GM19328 (cell line): ENCODE measurements at regions not wholly inside any gene's neighbourhood (a gene's known extent, or its start where the extent isn't known, plus 50 kb on each side); places are given as distances from the start of the nearest gene placed in this dataset.
"Not testable (repeated sequence)": the region's sequence is repeated elsewhere in the genome, so short reads cannot be mapped to it uniquely, and the experiment has no call there.

Source experiments
- ATAC-seq: cut with Tn5 transposase; IDR thresholded peaks from one replicate; pipeline ENCODE4 v1.9.1; 2021; ENCODE audit warnings: mild to moderate bottlenecking, moderate library complexity; ENCODE audit not compliant: unreplicated experiment

- no peak for ATAC-seq
Measured at GRCh38 chr16:52309446-52310416, 237.2 kb downstream of the TOX3 start.

DNA sequence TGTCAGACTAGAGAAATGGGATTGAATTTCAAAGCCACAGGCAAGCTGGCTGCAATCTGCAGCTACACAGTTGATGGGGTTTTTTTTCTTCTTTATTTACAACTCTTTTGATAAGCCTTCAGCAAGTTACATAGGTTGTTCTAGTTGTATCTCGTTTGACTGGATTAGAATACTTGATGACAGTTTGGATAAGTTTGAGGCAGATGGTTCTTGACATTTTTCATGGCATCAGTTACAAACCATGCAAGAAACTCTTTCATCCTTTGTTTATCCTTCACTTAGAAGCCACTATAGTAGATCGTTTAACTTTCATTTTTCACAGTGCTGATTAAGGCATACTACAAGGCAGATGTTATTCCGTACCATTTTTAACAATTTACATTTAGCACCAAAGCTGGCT is 238.9 kb downstream of the TOX3 start:
- ATAC-seq = no peak

- no peak for ATAC-seq
Measured at GRCh38 chr16:52301026-52301425, 245.9 kb downstream of the TOX3 start.

GRCh38 chr16:52298769-52299168 is 248.2 kb downstream of the TOX3 start:
- no peak for ATAC-seq

GRCh38 chr16:52296706-52297315 is 250.1 kb downstream of the TOX3 start:
- ATAC-seq = not testable (repeated sequence)

DNA sequence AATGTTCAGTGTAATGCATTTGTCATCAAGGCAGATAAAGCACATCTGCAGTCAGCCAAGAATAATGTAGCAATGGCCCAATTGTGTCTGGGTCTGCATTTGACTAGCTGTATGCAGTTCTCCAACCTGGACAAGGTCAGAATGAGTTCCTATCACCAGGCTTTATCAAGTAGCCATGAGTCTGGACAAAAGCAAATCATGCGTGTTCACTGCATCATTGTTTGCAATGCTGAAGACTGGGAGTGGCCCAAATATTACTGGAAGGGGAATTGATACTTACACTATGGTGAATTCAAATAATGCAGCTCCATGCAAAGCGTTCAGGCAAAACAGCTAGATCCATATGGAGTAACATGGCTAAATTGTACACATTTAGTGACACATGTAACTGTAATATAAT is 250.9 kb downstream of the TOX3 start:
- no peak for ATAC-seq

DNA sequence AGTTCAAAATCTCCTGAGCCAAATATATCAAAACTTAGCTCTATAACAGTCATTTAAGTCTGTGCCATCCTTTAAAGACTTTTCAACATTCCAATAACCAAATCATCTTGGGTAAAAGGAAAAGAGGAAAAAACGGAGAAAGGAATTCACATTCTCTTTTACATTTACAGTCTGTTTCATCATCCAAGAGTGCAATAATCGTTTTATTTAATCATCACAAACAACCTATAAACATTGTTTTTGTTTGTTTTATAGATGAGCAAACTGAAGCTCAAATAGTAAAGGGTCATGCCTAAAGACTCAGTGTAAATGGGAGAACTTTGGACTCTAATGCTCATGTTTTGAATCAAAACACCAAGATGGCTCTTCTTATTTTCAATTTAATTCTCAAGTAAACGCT is 252.3 kb downstream of the TOX3 start:
- no peak for ATAC-seq

- ATAC-seq = no peak
Measured at GRCh38 chr16:52293204-52293603, 253.7 kb downstream of the TOX3 start.

- ATAC-seq = no peak
Measured at GRCh38 chr16:52283584-52284375, 263.2 kb downstream of the TOX3 start.

GRCh38 chr16:52283018-52283417 is 263.9 kb downstream of the TOX3 start:
- no peak for ATAC-seq

GRCh38 chr16:52280086-52280485 is 266.9 kb downstream of the TOX3 start:
- ATAC-seq = no peak

GRCh38 chr16:52271088-52271750 is 275.7 kb downstream of the TOX3 start:
- no peak for ATAC-seq

GRCh38 chr16:52265446-52265861 is 281.5 kb downstream of the TOX3 start:
- ATAC-seq = no peak

GRCh38 chr16:52257534-52257933 is 289.4 kb downstream of the TOX3 start:
- ATAC-seq = no peak

- ATAC-seq = no peak
Measured at GRCh38 chr16:52256310-52257078, 290.4 kb downstream of the TOX3 start.

GRCh38 chr16:52254746-52255145 is 292.2 kb downstream of the TOX3 start:
- ATAC-seq = no peak

- ATAC-seq = no peak
Measured at GRCh38 chr16:52252680-52253079, 294.3 kb downstream of the TOX3 start.

DNA sequence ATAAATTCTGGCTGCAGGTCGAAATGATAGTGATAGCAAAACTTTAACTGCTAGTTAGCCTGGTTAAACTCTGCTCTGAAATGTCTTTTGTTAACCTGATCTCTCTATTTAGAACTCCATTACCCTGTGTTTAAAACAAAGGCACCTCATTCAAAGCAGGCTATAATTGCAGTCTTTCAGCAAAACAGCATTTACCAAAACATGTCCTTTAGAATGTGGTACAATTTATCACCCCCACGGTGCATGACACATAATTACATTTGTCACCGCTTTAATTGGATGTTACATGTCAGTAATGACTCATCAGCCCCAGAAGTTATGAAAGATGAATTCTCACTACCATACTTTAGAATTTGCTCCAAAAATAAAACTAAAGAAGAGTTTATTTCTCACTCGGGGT is 295.4 kb downstream of the TOX3 start:
- ATAC-seq = no peak

GRCh38 chr16:52247737-52248136 is 299.2 kb downstream of the TOX3 start:
- ATAC-seq = no peak

GRCh38 chr16:52238710-52239109 is 308.2 kb downstream of the TOX3 start:
- no peak for ATAC-seq
